Activated T-cell treated with anti-CD3 and anti-CD28 coated beads, Interleukin-2, amount 50 U/mL, for 72 hours (primary cell): ENCODE measurements at regions not wholly inside any gene's neighbourhood (a gene's known extent, or its start where the extent isn't known, plus 50 kb on each side); places are given as distances from the start of the nearest gene placed in this dataset.

Experiments used
- ATAC-seq, 2 donors: fragments of 150-1000 bp; cut with Tn5 transposase; replicated peaks in 1 of 2; 2 replicates each; pipeline ENCODE4 v1.10.0; 2021; ENCODE audit warnings: moderate library complexity in 2 of 2, mild to moderate bottlenecking in 1 of 2
- DNase-seq, 2 donors: peaks; one replicate each; pipeline ENCODE4 v3.0.0; 2021 to 2022; ENCODE audit warnings: mixed read lengths in 1 of 2
- H3K27ac Mint-ChIP-seq: one replicate; pipeline ENCODE4 v1.8.0; 2022; ENCODE audit warnings: mild to moderate bottlenecking, moderate library complexity, mixed read lengths
- H3K27me3 Mint-ChIP-seq: one replicate; pipeline ENCODE4 v1.8.0; 2022; ENCODE audit warnings: low read depth, mixed read lengths
- H3K36me3 Mint-ChIP-seq, 2 donors: one replicate each; pipeline ENCODE4 v1.8.0; 2022; ENCODE audit warnings: mixed read lengths in 2 of 2, mild to moderate bottlenecking in 1 of 2; ENCODE audit not compliant: insufficient read depth in 2 of 2
- H3K4me1 Mint-ChIP-seq: one replicate; pipeline ENCODE4 v1.8.0; 2022; ENCODE audit warnings: low read depth, mixed read lengths
- H3K4me3 Mint-ChIP-seq, 2 donors: one replicate each; pipeline ENCODE4 v1.8.0; 2022; ENCODE audit warnings: mild to moderate bottlenecking in 2 of 2, mixed read lengths in 2 of 2, moderate library complexity in 2 of 2
- H3K9me3 Mint-ChIP-seq, 2 donors: one replicate each; pipeline ENCODE4 v1.8.0; 2022; ENCODE audit warnings: mixed read lengths in 2 of 2

DNA sequence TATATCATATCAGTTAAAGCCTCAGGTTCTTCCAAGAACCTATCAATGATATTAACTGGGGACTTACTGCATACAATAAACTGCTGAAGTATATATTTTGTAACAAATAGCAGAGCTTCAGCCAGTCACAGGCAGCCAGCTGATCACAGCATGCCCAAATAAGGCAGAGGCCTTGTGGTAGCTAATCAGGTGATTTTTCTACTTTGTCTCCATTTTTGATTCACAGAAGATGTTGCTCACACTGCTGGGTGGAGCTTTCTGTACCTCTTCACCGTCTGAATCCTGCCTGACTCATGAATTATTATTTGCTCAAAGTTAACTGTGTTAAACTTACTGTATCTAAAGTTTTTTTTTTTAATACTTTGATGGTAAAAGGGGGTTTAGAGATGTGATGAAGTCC lies 357.4 kb downstream of the PSAT1 start:
- no peaks in the 10 kb centered on the region for H3K4me1 Mint-ChIP-seq
- no peaks in the 10 kb centered on the region for H3K27me3 Mint-ChIP-seq

DNA sequence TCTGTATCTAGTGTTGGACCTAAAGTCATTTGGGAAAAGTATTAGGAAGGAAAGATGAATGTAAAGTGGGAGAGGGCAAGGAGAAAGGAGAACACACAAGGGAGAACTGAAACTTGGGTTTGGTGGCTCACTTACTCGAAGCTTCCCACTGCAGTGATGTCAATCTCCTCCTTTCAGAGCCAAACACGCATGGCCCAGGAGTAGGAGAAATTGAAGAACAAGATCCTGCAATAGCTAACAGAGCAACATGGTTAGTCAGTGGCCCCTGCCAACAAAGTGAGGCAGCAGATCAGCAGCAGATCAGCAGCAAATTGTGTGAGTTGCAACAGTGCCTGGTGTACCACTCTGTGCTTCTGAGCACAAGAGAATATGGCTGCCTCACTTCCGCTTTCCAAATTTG lies 366.4 kb downstream of the PSAT1 start:
- Mint-ChIP-seq H3K27me3 (no peaks in the 10 kb centered on the region), H3K4me1 (no peaks in the 10 kb centered on the region), H3K4me3 (no peak overlapping the region), H3K27ac (no peak overlapping the region), H3K9me3 (no peaks in the 10 kb centered on the region), H3K36me3 (no peaks in the 10 kb centered on the region)
- DNase-seq (no peak), ATAC-seq (no peak)

More for the DNA sequence above, 357.4 kb downstream of the PSAT1 start:
- H3K36me3 Mint-ChIP-seq: no peaks in the 10 kb centered on the region
- H3K4me3 Mint-ChIP-seq: no peak overlapping the region
- peaks cover 2% of the 10 kb centered on the region in 2 donors for H3K9me3 Mint-ChIP-seq
- DNase-seq (no peak), ATAC-seq (no peak)
- H3K27ac Mint-ChIP-seq: no peak overlapping the region

DNA sequence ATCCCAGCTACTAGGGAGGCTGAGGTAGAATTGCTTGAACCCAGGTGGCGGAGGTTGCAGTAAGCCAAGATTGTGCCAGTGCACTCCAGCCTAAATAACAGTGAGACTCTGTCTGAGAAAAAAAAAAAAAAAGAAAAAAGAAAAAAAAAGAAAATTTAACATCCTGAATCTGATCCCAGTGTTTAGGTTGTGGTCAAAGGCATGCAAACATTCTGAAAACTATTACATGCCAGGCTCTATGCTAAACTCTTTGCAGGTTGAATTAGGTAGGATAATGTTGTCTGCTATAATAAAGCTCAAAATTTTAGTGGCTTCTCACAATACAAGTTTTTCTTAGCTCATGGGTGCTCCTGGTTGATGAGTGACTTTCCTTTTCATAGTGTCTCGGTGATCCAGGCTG lies 367.4 kb downstream of the PSAT1 start:
- Mint-ChIP-seq H3K27ac (no peak overlapping the region), H3K36me3 (no peaks in the 10 kb centered on the region), H3K9me3 (no peaks in the 10 kb centered on the region), H3K4me3 (no peak overlapping the region), H3K4me1 (no peaks in the 10 kb centered on the region), H3K27me3 (no peaks in the 10 kb centered on the region)
- no peak for ATAC-seq
- DNase-seq: no peak

DNA sequence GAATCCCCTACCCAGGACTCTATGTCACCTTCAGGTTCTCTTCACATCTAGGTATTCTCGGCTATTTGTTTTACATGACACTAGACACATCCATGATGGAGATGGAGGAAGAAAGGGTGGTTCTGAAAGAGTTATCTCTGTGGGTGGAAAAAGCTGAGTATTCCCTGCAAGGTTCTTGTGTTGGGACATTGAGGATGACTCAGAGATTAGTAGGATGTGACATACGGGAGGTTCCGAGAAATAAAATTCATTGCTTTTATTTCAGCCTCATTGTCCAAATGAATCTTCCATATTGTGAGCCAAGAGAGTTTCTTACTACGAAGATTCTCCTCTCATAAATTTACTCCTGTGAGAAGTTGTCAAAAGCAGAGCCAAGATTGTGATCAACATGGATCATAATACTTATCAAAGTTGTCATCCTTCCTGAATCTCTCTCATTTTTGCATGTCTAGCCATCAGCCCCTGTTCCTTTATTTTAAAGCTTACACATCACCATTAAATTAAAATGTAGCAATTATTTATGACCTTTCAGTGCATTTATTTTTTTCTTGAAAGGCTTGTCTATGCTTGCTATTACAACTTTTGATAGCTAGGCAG lies 370.0 kb downstream of the PSAT1 start:
- no peaks in the 10 kb centered on the region for H3K4me1 Mint-ChIP-seq
- ATAC-seq: no peak
- no peak overlapping the region for H3K27ac Mint-ChIP-seq
- H3K9me3 Mint-ChIP-seq: no peaks in the 10 kb centered on the region
- no peak overlapping the region for H3K4me3 Mint-ChIP-seq
- H3K27me3 Mint-ChIP-seq: no peaks in the 10 kb centered on the region
- no peaks in the 10 kb centered on the region for H3K36me3 Mint-ChIP-seq
- no peak for DNase-seq

DNA sequence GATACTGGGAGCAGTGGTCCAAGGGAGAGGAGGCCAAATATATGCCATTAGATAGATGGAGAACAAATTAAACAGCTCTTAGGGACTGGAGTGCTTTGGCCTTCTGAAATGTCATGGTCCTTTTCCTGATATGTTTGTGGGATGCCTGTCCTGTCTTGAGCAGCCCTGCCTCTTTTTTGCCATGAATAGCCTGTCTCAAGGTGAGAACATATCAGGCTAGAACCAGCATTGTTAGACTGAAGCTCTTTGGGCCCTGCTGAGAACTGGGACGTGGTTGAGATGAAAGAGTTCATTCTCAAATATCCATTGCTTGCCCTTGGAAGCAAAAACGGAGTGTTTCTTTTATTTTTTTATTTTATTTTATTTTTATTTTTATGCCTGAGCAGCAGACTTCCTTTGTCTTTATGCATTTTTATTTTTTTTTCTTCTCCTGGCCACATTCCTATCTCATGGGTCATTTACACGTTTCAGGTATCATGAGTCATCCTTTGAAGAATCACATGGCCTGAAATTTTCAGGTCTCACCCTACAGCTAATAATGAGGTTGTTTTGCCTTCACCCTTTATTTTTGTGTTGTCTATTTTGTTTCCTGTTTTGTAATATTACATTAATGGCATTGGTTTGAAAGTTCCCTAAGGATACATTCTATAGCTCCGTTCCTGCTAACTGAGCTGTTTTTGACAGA lies 371.4 kb downstream of the PSAT1 start:
- Mint-ChIP-seq H3K36me3 (no peaks in the 10 kb centered on the region), H3K27me3 (no peaks in the 10 kb centered on the region), H3K4me1 (no peaks in the 10 kb centered on the region), H3K27ac (no peak overlapping the region), H3K9me3 (no peaks in the 10 kb centered on the region), H3K4me3 (no peak overlapping the region)
- ATAC-seq (no peak), DNase-seq (no peak)

- Mint-ChIP-seq H3K4me3 (no peak overlapping the region), H3K4me1 (no peaks in the 10 kb centered on the region), H3K36me3 (no peaks in the 10 kb centered on the region), H3K9me3 (no peaks in the 10 kb centered on the region), H3K27me3 (no peaks in the 10 kb centered on the region), H3K27ac (no peak overlapping the region)
- ATAC-seq (no peak), DNase-seq (no peak)
These were observed 372.7 kb downstream of the PSAT1 start for GRCh38 chr9:78669591-78669990.

DNA sequence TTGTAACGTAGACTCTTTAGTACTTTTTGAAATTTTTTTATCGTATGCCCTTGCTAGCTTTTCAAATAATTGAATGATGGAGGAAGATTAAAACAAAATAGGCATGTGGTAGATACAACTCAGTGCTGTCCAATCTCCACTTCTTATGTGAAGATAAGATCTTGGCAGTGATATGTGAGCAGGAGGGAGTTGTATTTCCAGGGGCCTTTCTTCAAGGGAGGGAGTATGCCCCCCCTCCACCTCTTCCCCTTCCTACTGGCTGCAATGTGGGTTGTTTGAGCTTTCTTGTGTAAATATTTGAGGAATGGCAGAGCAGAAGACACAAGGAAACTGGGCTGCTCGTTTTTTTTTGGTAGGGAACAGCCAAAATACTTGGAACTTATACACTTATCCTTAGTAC lies 374.9 kb downstream of the PSAT1 start:
- Mint-ChIP-seq H3K9me3 (no peaks in the 10 kb centered on the region), H3K27me3 (no peaks in the 10 kb centered on the region), H3K27ac (no peak overlapping the region), H3K36me3 (no peaks in the 10 kb centered on the region), H3K4me1 (no peaks in the 10 kb centered on the region), H3K4me3 (no peak overlapping the region)
- no peak for ATAC-seq
- DNase-seq: no peak

- Mint-ChIP-seq H3K36me3 (no peaks in the 10 kb centered on the region), H3K4me1 (no peaks in the 10 kb centered on the region), H3K27me3 (no peaks in the 10 kb centered on the region), H3K9me3 (no peaks in the 10 kb centered on the region), H3K27ac (no peak overlapping the region), H3K4me3 (no peak overlapping the region)
- ATAC-seq (no peak), DNase-seq (no peak)
These were observed 377.9 kb downstream of the PSAT1 start for GRCh38 chr9:78674874-78675273.

GRCh38 chr9:78676009-78676408 lies 379.1 kb downstream of the PSAT1 start:
- Mint-ChIP-seq H3K9me3 (no peaks in the 10 kb centered on the region), H3K27ac (no peak overlapping the region), H3K4me3 (no peak overlapping the region), H3K4me1 (no peaks in the 10 kb centered on the region), H3K36me3 (no peaks in the 10 kb centered on the region), H3K27me3 (no peaks in the 10 kb centered on the region)
- DNase-seq (no peak), ATAC-seq (no peak)

DNA sequence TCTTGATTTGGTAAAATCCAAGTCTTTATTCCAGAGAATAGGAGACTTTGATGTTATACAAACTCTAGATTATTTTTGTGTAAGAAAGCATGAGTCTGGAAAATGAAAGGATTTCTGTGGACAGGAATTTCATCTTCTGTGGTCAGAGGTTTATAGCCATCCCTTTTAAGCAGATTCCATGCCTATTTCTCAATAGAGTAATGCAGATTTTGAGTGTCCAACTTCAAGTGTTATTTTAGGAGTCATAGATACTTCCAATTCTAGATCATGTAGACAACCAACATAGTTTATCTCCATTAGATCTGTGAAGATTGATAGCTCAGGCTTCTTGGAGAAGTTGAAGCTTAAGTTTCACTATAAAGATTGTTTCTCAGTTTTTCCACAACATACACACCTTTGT lies 379.7 kb downstream of the PSAT1 start:
- ATAC-seq: no peak
- Mint-ChIP-seq H3K27me3 (no peaks in the 10 kb centered on the region), H3K4me3 (no peak overlapping the region), H3K4me1 (no peaks in the 10 kb centered on the region), H3K9me3 (no peaks in the 10 kb centered on the region), H3K36me3 (no peaks in the 10 kb centered on the region), H3K27ac (no peak overlapping the region)
- DNase-seq: no peak

DNA sequence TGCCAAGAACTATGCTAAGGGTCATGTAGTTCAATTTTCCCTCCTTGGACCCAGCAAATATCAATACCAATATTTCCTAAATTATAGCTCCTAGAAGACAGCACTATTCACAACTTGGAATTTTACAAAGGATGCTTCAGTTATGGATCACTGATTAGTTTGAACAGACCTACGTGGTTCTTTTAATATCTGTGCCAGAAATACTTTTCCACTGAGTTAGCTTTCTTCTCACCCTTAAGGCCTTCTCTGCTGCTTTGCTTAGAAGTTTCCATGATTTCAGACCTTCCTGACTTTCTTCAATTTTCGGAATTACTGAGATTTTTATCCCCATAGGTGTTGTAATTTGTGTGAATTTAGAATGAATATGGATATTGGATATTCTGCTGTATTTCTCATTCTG lies 380.4 kb downstream of the PSAT1 start:
- no peak overlapping the region for H3K4me3 Mint-ChIP-seq
- no peak for DNase-seq
- no peaks in the 10 kb centered on the region for H3K4me1 Mint-ChIP-seq
- H3K9me3 Mint-ChIP-seq: no peaks in the 10 kb centered on the region
- ATAC-seq: no peak
- no peaks in the 10 kb centered on the region for H3K27me3 Mint-ChIP-seq
- H3K27ac Mint-ChIP-seq: no peak overlapping the region
- H3K36me3 Mint-ChIP-seq: no peaks in the 10 kb centered on the region

DNA sequence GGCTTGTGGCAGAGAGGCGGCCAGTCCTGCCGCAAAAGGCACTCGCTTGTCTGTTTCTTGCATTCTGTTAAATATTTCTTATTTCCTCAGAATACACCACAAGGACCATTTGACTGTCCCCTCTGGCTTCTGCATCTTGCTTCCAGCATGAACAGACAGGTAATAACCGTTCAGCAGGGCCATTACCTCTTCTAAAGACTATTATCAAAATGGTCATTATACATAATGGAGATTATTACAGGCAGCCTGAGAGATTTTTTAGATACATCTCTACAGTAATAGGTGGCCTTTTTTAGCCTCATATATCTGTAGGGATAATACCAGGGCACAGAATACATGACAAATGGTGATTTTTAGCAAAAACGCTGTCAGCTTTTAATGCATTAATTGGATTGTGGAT lies 382.0 kb downstream of the PSAT1 start:
- no peak overlapping the region for H3K4me3 Mint-ChIP-seq
- DNase-seq: no peak
- no peaks in the 10 kb centered on the region for H3K4me1 Mint-ChIP-seq
- no peaks in the 10 kb centered on the region for H3K27me3 Mint-ChIP-seq
- no peak for ATAC-seq
- no peaks in the 10 kb centered on the region for H3K9me3 Mint-ChIP-seq
- no peaks in the 10 kb centered on the region for H3K36me3 Mint-ChIP-seq
- H3K27ac Mint-ChIP-seq: no peak overlapping the region

DNA sequence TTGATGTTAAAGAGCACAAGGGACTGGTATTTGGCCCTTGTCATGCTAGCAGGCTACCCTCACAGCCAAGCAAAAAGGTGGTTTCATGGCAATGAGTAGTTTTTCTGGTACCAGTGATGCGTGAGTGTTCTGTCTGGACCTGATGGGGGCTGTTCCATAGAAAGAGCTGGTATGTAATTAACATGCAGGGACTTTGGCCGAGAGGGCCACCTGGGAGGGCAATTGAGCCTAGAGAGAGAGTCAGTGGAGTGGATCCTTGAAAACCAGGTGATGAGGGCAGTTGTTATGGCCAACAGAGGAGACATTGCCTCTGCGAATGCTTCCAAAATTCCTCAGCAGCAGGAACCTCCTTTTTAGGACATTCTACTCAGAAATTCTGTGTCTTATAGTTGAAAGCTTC lies 383.3 kb downstream of the PSAT1 start:
- DNase-seq: no peak
- no peaks in the 10 kb centered on the region for H3K27me3 Mint-ChIP-seq
- no peak overlapping the region for H3K4me3 Mint-ChIP-seq
- H3K9me3 Mint-ChIP-seq: no peaks in the 10 kb centered on the region
- no peak for ATAC-seq
- no peaks in the 10 kb centered on the region for H3K36me3 Mint-ChIP-seq
- H3K27ac Mint-ChIP-seq: no peak overlapping the region
- H3K4me1 Mint-ChIP-seq: no peaks in the 10 kb centered on the region

- DNase-seq: no peak
- no peak overlapping the region for H3K4me3 Mint-ChIP-seq
- no peaks in the 10 kb centered on the region for H3K27me3 Mint-ChIP-seq
- peaks cover 0 to 1% of the 10 kb centered on the region in 2 donors for H3K9me3 Mint-ChIP-seq
- H3K27ac Mint-ChIP-seq: no peak overlapping the region
- no peak for ATAC-seq
- no peaks in the 10 kb centered on the region for H3K36me3 Mint-ChIP-seq
- H3K4me1 Mint-ChIP-seq: no peaks in the 10 kb centered on the region
These were observed 385.3 kb downstream of the PSAT1 start for GRCh38 chr9:78682216-78682615.
